ENCODE measurements at regions not wholly inside any gene's neighbourhood (a gene's known extent, or its start where the extent isn't known, plus 50 kb on each side); places are given as distances from the start of the nearest gene placed in this dataset.

GRCh38 chr5:14060218-14060617 is 82.9 kb upstream of the TRIO start:
- Histone ChIP-seq H3F3A (replicated peaks; ENCODE audit: low read depth) (no peaks in the 10 kb centered on the region), H2AFZ (no peak overlapping the region), H3K27ac (ENCODE audit: low read depth) (no peak overlapping the region), H3K9me2 (ENCODE audit: insufficient read depth) (no peaks in the 10 kb centered on the region), H3K4me3 (no peak overlapping the region), H3K27me3 (ENCODE audit: insufficient read depth) (no peaks in the 10 kb centered on the region), H4K20me1 (replicated peaks; ENCODE audit: insufficient read depth) (no peaks in the 10 kb centered on the region), H3K4me2 (no peak overlapping the region), H3K4me1 (ENCODE audit: insufficient read depth) (no peaks in the 10 kb centered on the region), H3K79me2 (replicated peaks; ENCODE audit: insufficient read depth) (no peaks in the 10 kb centered on the region), H3K36me3 (ENCODE audit: insufficient read depth) (no peaks in the 10 kb centered on the region)
- Mint-ChIP-seq H3K27ac (no peak overlapping the region), H3K9me3 (no peaks in the 10 kb centered on the region; the same call in 2 of the 3 replicates), H3K4me1 (no peaks in the 10 kb centered on the region), H3K36me3 (ENCODE audit: low read depth) (no peaks in the 10 kb centered on the region), H3K4me3 (no peak overlapping the region), H3K27me3 (ENCODE audit: insufficient read depth, low read depth, poor library complexity) (peaks cover 3% of the 10 kb centered on the region)
- TF ChIP-seq ETS1 (IDR thresholded peaks at IDR 0.05) (no peak), ZNF331 (CRISPR knock-in tag; IDR thresholded peaks at IDR 0.05; ENCODE audit: low read depth) (no peak), ZNF462 (CRISPR knock-in tag; IDR thresholded peaks at IDR 0.05) (no peak), REST (IDR thresholded peaks at IDR 0.05; ENCODE audit: unreplicated experiment) (no peak), JUNB (IDR thresholded peaks at IDR 0.05; ENCODE audit: unreplicated experiment) (no peak)
- no peak for DNase-seq (ENCODE audit: low spot score)
- no peak for ATAC-seq
